C1 segment of cervical spinal cord (tissue), 14 donors: ENCODE measurements at regions not wholly inside any gene's neighbourhood (a gene's known extent, or its start where the extent isn't known, plus 50 kb on each side); places are given as distances from the start of the nearest gene placed in this dataset.

Experiments
- DNase-seq, 14 donors: peaks; one replicate each; lab custom pipeline; 2025; lab: John Stamatoyannopoulos, UW

DNA sequence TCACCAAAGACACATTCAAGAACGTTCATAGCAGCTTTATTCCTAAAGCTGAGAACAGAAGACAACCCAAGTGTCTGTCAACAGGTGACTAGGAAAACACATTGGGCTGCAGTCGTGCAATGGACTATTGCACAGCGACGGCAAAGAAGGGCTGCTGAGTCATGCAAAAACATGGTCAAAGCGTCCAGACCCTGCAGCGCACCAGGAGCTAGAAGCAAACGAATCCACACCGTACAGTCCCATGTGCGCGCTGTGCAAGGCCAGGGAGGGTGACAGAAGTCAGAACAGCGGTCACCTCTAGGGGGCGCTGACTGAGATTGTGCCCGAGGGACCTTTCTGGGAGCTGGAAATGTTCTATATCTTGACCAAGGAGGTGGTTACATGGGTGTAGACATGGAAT lies 266.4 kb downstream of the MAF start:
- DNase-seq = no peak

DNA sequence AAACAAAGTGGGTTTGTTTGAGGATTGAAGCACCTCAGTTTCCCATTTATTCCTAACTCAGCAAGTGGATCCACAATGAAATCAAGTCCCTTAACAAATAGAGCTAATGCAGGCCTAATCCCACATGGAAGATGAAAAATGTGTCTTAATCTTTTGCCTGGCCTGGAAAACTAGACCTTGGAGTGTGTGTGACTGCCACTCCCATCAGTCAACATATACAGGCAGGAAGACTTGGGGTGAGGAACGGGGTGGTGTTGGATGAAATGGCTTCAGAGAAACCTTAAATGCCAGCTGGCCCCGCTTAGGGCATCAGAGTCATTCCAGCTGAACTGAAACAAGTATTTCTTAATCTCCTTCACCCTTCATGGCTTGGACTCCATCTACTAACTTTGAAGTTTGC lies 269.5 kb downstream of the MAF start:
- no peak for DNase-seq

DNA sequence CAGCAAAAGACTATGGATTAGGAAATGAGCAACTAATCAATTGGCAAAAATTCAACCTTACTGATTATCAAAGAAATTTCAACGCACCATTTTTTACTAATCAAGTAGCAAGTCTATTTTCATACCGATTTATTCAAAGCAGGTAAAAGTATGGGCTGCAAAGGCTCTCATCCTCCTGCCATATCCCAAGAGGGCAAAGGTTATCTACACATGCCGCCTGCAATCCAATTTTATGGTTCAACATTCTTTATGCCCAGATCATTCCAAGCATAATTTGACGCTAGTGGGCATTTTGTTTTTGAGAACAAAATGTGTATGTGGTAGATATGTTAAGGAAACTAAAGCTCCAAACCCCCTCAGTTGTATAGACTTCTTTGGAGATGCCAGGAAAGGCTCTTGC lies 270.6 kb downstream of the MAF start:
- DNase-seq = no peak

DNA sequence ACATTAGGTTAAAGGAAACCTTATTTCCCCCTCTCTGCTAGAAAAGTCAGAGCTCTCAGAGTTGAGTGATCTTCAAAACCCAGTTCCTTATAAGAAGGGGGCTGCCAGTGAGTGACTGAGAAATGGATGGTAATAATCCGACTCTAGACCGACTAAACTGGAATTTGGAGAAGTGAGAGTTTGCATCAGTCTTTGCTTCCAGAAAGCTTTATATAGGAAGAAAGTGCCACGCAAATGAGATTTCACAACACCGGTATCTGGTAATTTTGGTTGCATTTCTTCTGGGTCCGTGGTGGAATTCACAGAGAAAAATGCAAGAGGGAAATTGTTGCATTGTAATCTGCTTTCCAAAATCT lies 271.4 kb downstream of the MAF start:
- DNase-seq = peak in 1 of 14 donors; percentile 2

DNA sequence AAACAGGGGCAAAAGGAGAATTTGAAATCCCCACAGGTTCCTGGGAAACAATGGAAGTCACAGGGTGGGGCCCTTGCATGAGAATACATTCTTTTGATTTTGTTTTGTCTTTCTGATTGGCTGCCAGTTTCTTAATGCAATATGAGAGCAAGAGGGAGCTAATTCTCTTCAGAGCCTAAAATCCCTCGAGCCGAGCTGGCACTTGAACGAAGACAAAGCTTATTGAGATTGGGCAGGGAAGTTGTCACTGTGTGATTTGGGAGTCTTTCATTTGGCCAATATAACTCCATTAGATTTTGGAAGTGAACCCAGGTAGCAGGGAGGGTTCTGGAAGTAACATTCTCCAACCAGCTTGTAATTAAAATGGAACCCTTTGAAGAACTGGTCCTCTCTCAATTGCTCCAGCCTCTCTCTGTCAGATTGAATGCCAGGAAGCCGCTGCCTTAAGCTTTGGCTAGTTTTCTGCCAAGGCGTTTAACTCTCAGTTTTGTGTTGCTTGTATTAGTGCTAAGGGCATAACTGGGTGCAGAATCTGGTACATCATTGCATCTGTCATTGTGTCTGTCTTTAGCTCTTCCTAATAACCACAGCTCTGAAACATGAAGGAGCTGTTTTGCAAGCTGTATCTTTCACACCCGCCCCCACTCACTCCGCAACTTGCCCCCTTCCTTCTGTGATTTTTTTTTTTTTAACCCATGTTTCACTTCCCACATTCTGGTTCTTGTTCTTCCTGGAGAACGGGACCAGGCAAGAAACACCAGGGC lies 272.0 kb downstream of the MAF start:
- peak in 6 of 14 donors; percentile 15 to 27 (median 19) for DNase-seq

DNA sequence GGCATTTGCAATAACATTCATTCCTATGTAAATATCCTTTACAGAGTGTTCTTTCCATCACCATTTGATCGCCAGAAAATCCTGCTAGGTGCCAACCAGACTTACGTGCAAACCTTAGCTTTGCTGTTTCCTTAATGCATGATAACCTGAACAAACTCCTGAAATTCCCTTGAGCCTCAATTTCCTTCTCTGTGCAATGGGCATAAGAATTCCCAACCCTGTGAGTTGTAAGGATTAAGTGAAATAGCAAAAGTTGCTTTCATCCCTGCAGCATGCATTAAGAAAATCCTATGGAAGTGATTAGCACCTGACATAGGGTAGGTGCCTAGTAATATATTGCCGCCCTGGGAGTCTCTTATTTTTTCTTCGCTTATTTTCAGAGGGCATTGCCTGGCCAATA lies 272.7 kb downstream of the MAF start:
- DNase-seq = no peak

DNA sequence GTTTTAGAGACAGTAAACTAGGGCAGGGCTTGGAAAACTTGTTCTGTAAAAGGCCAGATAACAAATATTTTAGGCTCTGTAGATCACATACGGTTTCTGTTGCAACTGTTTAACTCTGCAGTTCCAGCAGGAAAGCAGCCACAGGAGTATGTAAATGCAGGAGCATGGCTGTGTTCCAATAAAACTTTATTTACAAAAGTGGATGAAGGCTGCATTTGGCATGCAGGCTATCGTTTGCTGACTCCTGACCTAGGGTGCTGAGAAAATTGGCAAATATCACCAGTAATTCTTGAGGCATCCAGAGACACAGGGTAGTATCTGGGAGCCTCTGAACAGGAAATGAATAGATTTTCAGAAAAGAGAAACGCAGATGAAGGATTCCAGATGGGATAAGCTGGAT lies 274.0 kb downstream of the MAF start:
- DNase-seq = no peak

DNA sequence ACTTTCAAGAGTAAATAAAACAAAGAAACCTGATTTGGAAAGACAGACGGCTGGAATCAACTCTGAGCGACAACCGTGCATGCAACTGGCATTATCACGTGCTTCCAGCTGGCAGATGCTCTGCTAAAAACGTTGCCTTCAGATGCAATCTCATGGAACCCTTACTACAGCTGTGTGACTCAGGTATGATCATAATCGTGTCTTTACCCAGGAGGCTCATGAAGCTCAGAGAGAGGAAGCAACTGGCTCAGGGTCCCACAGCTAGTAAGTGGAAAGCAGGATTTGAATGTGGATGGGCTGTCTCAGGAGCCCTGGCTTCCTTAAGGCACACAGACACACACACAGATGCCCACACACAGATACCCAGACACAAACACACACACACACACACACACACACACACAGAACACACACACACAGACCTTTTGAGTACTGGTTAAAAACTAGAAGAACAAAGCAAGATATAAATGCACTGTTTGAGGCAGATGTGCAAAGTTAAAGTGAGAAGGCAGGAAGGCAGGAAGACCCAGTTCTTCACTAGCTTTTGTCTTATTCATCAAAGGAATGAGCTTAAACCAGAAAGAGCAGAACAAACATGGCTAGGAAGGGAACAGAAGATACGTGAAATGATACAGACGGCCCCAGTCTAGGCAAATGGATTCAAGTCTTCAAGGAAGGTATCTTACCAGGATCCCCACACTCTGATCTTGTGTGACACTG lies 275.2 kb downstream of the MAF start:
- no peak for DNase-seq

DNA sequence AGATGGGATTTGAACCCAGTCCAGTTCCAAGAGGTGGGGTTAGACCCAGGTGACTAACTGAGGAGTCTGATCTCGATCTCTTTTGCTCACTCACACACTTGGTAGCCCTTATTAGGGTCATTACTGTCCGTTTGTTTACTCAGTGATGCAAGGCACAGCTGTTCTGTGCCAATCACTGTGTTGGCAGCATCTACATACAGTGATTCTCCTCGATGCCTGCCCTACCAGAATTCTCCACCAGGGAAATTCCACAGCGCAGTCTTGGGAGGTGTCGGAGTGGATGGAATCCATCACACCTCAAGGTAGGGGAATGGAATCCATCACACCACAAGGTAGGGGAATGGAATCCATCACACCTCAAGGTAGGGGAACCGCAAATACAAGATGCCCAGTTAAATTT lies 279.6 kb downstream of the MAF start:
- DNase-seq = no peak

DNA sequence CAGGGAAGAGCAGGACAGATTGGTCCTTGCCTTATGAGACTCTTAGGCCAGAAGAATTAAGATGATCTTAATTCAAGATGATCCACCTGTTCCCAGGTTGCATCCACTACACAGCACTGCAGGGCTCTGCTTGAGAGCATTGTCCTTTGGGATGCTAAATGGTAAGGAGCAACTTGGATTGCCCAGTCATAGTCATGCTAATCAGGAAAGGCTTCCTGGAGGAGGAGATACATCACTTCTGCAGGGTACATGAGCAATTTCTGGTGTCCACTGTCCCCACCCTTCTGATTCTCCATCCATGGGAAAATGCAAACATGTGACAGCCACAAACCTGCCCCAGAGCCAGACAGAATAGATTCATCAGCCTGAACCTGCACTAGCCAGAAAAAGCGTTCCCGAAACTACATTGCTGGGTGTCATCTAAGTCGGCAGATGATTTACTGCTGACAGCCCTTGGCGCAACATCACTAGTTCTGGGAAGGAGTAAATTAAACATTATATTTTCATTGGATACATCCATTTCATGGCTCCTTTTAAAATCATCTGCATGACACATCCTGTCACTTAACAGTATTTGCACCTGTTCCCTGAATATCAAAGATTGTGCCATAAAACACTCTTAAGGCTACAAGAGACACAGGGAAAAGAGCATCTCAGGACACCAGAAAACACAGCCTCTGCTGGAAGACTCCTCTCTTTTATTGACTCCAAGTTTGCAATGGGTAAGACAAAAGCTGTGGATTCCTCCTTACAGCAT lies 282.2 kb downstream of the MAF start:
- DNase-seq = no peak

DNA sequence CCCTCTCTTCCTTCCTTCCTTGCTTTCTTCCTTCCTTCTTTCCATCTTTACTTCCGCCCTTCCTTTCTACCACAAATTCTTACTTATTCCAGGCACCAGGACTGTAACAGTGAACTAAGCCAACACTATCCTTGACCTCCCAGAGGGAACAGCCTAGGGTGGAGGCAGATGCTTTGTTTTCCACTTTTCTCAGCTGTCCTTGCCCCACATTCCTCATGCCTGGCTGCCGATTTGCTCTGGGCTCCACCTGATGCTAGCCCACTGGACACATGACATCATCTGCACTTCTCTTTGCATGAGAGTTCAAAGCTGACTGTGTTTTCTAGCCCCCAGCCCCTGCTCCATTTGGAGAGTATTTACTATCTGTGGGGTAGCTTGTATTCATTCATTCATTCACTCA lies 283.0 kb downstream of the MAF start:
- no peak for DNase-seq

DNA sequence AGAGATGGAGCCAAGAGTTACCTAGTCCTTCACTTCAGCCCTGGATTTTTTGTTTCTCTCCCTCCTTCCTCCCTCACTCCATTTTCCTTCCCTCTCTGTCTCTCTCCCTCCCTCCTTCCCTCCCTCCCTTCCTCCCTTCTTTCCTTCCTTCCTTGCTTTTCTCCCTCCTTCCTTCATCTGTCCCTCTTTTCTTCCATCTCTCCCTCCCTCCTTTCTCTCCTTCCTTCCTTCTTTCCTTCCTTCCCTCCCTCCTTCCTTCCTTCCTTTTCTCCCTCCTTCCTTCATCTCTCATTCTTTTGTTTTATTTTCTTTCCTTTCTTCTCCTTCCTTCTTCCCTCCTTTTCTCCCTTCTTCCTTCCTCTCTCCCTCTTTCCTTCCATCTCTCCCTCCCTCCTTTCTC lies 283.5 kb downstream of the MAF start:
- no peak for DNase-seq

DNA sequence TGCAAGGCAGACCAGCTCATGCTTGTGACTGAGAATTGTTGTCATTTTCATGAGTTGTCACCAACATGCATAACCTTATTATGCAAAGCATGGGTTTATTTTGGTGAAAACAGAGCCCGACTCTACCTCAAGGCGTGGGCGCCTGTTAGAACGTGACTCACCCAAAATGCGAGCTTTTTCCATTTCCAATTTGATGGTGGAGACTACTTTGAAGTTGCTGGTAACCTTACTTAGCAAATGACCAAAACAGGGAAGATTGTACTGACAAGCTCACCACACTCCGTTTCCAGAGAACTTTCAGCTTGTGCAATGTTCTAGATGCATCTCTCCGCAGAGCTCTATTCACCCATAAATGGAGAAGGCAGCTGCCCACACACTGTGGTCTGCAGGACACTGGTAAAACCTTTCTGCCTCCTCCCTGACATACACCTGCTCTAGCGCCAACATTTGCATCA lies 284.5 kb downstream of the MAF start:
- DNase-seq = peak in 2 of 14 donors; percentile 2 to 4

DNA sequence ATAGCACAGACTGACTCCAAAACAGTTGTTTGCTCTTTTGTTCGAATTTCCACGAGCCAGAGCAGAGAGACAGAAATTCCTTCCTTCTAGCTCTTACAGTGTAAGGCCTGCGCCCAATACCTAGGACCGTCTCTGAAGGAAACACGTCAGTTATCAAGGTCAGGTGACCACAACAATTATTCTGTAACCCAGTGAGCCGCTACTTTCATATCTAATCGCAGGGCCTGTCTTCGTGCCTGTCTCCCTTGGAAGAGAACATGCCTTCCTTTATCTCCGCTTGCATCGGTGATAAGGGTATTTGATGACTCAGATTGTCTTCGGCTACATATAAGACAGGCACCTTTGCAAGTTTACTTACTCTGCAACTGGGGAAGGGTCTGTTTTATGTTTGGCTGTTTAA lies 288.0 kb downstream of the MAF start:
- no peak for DNase-seq

DNA sequence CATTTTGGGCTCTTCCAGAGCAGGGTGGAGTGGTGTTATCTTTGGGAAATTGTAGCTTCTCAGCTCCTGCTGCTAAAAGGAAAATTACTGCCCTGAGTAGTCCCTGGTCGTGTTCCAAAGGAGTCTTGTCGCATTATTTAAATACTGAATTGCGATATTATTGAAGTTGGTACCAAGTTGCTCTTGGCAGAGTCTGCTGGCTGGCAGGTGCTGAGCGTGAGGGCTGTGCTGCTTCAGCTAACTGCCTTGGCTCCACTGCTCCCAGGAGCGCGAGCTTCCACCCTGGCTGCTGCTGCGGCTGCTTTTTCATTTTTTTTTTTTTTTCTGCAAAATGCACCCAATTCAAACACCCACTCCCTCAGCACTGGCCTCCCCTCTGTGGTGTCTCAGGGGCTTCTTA lies 289.8 kb downstream of the MAF start:
- DNase-seq = peak in 1 of 14 donors; percentile 5

DNA sequence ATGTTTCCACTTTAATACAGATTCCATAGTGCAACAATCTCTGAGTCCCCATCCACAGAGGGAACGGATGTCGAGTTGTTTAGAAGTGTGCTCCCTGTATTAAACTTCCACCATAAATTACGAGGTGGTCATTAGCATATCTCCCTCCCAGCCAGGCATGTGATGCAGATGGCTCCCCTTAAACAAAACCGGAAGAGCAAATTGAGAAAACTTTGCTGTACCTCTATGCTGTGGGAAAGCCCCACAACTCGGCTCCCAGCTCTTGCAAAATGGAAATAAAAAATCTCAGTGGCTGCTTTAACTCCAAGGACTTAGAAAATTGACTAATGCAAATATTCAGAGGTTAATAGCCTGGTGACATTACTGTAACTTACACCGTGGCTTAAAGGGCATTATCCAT lies 290.9 kb downstream of the MAF start:
- no peak for DNase-seq

DNA sequence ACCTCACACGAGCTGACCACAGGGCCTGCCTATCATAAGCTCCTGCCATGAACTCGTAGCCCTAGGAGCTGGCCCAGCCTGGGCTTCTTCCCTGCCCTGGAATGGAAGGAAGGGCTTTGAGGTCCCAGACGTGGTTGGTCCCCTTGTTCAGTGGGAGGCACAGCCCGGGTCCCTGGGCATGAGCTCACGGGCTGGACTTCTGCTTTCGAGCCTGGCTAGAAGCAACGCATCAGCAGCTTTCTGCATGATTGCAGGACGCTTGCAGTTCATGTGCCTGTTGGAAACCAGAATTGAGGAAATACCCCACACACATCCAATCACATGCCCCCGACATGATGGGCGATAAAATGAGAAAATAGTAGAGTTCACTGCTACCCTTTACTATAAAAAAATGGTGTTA lies 293.3 kb downstream of the MAF start:
- DNase-seq = peak in 10 of 14 donors; percentile 7 to 68 (median 26)

DNA sequence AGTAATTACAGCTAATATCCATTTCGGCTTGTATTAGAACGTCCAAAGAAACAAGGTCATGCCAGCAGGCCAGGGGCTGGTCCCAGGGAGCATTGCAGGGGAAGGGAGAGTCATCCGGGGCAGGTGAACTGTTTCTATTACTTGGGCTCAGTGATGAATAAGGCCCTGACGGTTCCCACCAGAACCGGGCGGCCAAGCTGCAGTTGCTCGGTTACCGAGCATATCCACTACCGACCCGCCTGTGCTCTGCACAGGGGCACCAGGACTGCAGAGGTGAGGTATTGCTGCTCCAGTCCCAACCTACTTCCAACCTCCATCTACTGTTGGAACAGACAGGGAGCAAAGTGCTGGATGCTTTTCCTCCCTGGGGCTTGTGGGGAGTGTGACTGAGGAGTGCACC lies 295.5 kb downstream of the MAF start:
- no peak for DNase-seq

DNA sequence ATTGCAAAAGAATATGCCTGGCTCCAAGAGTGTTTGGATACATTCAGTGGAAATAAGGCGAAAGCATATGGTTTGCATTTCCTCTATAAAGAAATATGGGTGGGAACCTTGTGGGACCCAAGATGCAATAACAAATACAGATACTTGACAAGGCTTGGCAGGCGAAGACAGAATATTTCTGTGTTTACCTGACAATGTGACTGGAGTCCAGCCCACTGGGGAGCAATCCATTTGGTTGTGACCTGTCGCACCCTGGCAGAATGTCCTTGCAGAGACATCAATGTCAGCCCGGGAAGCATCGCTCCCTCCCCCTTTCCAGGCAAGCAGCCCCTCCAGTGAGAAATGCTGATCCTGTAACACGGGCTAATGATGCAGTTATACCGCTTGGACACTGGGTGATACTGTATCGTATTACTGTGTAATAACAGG lies 296.6 kb downstream of the MAF start:
- no peak for DNase-seq

DNA sequence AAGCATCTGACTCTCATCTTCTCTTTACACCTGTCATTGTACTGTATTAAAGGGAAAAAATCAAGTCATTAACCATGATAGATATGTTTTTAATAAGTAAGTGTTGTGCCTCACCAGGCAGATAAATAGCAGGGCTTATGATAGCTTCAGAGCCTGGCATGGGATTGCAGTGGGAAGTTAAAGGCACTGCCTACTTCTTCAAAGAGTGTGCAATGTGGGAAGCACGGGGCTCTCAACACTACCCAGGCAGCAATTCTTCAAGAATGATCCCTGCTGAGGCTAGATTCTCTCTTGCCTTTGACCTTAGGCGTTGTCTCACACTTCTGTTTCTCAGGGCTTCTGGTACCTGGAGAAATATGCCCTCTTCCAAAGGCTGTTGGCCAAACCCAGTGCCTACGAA lies 297.3 kb downstream of the MAF start:
- DNase-seq = no peak

DNA sequence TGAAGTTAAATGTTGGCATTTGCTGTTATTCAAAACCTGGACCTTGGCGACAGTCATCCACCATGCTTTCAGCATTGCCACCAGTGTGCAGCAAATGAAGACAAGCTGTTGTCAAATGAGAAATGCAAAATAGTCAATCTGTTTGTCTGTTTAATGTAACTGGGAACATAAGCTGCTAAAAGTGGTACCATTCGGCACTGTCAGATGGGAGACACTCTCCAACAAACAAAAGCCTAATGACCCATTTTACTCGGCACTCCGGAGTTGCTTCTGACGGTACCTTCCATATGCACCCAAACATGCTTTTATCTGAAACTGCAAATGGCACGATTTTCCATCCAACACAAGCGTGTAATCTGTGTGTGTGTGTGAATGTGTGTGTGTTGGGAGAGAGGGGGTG lies 297.8 kb downstream of the MAF start:
- peak in 1 of 14 donors; percentile 31 for DNase-seq

DNA sequence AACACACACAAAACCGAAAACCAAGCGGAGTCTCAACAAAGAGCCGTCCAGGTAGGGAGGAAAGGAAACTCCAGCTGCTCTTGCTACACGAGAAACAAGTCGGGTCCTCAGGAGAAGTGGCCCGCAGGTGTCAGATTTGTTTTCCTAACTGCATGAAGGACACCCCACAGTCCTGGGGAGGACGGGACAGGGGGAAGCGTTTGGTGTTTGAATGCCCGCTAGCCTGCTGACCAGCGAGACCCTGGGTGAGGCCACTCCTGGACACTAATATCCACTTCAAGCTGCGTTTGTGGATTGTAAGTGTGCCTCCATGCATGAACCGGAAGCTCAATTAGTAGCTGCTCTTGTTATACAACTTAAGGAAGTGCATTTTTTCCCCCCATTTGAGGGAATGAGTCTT lies 299.5 kb downstream of the MAF start:
- DNase-seq = no peak
